ENCODE measurements at regions not wholly inside any gene's neighbourhood (a gene's known extent, or its start where the extent isn't known, plus 50 kb on each side); places are given as distances from the start of the nearest gene placed in this dataset.

DNA sequence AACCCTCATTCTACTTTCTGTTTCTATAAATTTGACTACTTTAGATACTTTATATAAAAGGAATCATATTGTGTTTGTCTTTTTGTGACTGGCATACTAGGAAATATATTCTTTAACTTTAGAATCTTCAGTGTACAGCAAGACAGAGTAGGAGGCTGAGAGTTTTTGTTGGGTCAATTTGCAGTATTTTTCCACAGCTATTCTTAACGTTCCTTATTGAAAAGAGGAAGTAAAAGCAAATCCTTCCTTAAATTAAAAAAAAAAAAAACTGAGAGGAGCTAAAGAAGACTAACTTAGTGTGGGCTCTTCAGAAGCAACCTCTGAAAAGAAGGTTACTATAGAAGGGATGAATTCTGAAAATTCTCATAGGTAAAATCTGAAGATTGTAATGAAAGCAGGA is 1194.6 kb downstream of the ADGRL3 start:
- TF ChIP-seq, protein P1, sequence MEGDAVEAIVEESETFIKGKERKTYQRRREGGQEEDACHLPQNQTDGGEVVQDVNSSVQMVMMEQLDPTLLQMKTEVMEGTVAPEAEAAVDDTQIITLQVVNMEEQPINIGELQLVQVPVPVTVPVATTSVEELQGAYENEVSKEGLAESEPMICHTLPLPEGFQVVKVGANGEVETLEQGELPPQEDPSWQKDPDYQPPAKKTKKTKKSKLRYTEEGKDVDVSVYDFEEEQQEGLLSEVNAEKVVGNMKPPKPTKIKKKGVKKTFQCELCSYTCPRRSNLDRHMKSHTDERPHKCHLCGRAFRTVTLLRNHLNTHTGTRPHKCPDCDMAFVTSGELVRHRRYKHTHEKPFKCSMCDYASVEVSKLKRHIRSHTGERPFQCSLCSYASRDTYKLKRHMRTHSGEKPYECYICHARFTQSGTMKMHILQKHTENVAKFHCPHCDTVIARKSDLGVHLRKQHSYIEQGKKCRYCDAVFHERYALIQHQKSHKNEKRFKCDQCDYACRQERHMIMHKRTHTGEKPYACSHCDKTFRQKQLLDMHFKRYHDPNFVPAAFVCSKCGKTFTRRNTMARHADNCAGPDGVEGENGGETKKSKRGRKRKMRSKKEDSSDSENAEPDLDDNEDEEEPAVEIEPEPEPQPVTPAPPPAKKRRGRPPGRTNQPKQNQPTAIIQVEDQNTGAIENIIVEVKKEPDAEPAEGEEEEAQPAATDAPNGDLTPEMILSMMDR (IDR thresholded peaks at IDR 0.05; ENCODE audit: poor library complexity): no peak
- TF ChIP-seq EZH2phosphoT487 (IDR thresholded peaks at IDR 0.05; ENCODE audit: low read depth, severe bottlenecking, unreplicated experiment) (no peak), EZH2 (IDR thresholded peaks at IDR 0.05; ENCODE audit: borderline replicate concordance) (no peak)
